ENCODE measurements at regions not wholly inside any gene's neighbourhood (a gene's known extent, or its start where the extent isn't known, plus 50 kb on each side); places are given as distances from the start of the nearest gene placed in this dataset.

- no peak for DNase-seq
These were observed 225.9 kb downstream of the WDR11 start for GRCh38 chr10:121076776-121077715.

GRCh38 chr10:121078036-121078435 is 226.9 kb downstream of the WDR11 start:
- DNase-seq = no peak

GRCh38 chr10:121078672-121079102 is 227.5 kb downstream of the WDR11 start:
- no peak for DNase-seq

GRCh38 chr10:121079226-121079625 is 228.1 kb downstream of the WDR11 start:
- DNase-seq = no peak

GRCh38 chr10:121080281-121080891 is 229.2 kb downstream of the WDR11 start:
- DNase-seq = peak; percentile 81

GRCh38 chr10:121081306-121081705 is 230.1 kb downstream of the WDR11 start:
- peak; percentile 66 for DNase-seq

- no peak for DNase-seq
These were observed 231.8 kb downstream of the WDR11 start for GRCh38 chr10:121082984-121083383.

GRCh38 chr10:121084016-121084674 is 233.0 kb downstream of the WDR11 start:
- peak; percentile 43 for DNase-seq

- no peak for DNase-seq
These were observed 233.5 kb downstream of the WDR11 start for GRCh38 chr10:121084675-121085070.

- DNase-seq = no peak
These were observed 234.2 kb downstream of the WDR11 start for GRCh38 chr10:121085367-121085766.

GRCh38 chr10:121087129-121087528 is 236.0 kb downstream of the WDR11 start:
- no peak for DNase-seq

GRCh38 chr10:121087688-121088087 is 236.5 kb downstream of the WDR11 start:
- DNase-seq = no peak

- peak; percentile 22 for DNase-seq
These were observed 237.4 kb downstream of the WDR11 start for GRCh38 chr10:121088524-121088923.

- DNase-seq = no peak
These were observed 238.3 kb downstream of the WDR11 start for GRCh38 chr10:121089434-121089833.

- DNase-seq = no peak
These were observed 241.0 kb downstream of the WDR11 start for GRCh38 chr10:121091961-121092719.

GRCh38 chr10:121092720-121093095 is 241.5 kb downstream of the WDR11 start:
- DNase-seq = no peak

GRCh38 chr10:121096617-121097431 is 245.7 kb downstream of the WDR11 start:
- no peak for DNase-seq

GRCh38 chr10:121098211-121098610 is 247.0 kb downstream of the WDR11 start:
- DNase-seq = no peak

- DNase-seq = no peak
These were observed 247.6 kb downstream of the WDR11 start for GRCh38 chr10:121098751-121099150.

GRCh38 chr10:121099181-121099580 is 248.0 kb downstream of the WDR11 start:
- DNase-seq = no peak

GRCh38 chr10:121099592-121099991 is 248.4 kb downstream of the WDR11 start:
- no peak for DNase-seq

GRCh38 chr10:121101561-121101960 is 250.4 kb downstream of the WDR11 start:
- no peak for DNase-seq

Measured in NCI-H1694 treated with DMSO at 0.1 percent for 48 hours (cell line).